ENCODE measurements at regions not wholly inside any gene's neighbourhood (a gene's known extent, or its start where the extent isn't known, plus 50 kb on each side); places are given as distances from the start of the nearest gene placed in this dataset.

DNA sequence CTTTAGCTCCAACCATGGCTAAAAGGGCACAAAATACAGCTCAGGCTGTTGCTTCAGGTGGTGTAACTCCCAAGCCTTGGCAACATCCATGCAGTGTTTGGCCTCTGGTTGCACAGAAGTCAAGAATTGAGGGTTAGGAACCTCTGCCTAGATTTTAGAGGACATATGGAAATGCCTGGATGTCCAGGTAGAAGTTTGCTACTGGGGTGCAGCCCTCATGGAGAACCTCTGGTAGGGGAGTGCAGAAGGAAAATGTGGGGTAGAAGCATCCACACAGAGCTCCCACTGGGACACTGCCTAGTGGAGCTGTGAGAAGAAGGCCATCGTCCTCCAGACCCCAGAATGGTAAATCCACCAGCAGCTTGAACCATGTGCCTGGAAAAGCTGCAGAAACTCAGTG is 1453.8 kb upstream of the EYS start:
- Histone ChIP-seq H2AFZ (ENCODE audit: low read length) (no peak overlapping the region), H4K91ac (ENCODE audit: low read depth, low read length, poor library complexity) (no peak overlapping the region), H3K9ac (ENCODE audit: low read depth, low read length, poor library complexity) (no peak overlapping the region), H3K9me3 (replicated peaks in 1 of 2; ENCODE audit: control insufficient read depth in 2 of 2, insufficient read depth in 1 of 2, low read depth in 1 of 2, low read length in 2 of 2) (peaks cover 6 to 8% of the 10 kb centered on the region in 2 donors), H2BK12ac (ENCODE audit: low read length) (no peak overlapping the region), H3K4me1 (ENCODE audit: control insufficient read depth in 2 of 2, insufficient read depth in 1 of 2, low read depth in 1 of 2, low read length in 2 of 2) (no peaks in the 10 kb centered on the region), H2BK5ac (ENCODE audit: low read length) (no peak overlapping the region), H3K23ac (ENCODE audit: low read depth, low read length, poor library complexity) (no peak overlapping the region), H3K79me1 (ENCODE audit: low read depth, low read length) (no peaks in the 10 kb centered on the region), H3K4ac (ENCODE audit: low read length) (no peak overlapping the region), H2AK5ac (ENCODE audit: low read depth, low read length) (no peak overlapping the region), H2BK15ac (ENCODE audit: low read length) (no peak overlapping the region), H3K4me2 (ENCODE audit: insufficient read depth, low read length, poor library complexity, severe bottlenecking) (no peak overlapping the region), H2BK120ac (ENCODE audit: low read depth, low read length) (no peak overlapping the region), H3K14ac (ENCODE audit: low read length) (no peak overlapping the region), H4K8ac (ENCODE audit: low read depth, low read length) (no peak overlapping the region), H3K4me3 (ENCODE audit: low read length in 2 of 2) (no peak overlapping the region), H3K36me3 (replicated peaks in 1 of 2; ENCODE audit: control insufficient read depth in 2 of 2, insufficient read depth in 2 of 2, low read length in 2 of 2) (no peaks in the 10 kb centered on the region), H3K27me3 (ENCODE audit: control insufficient read depth in 3 of 3, insufficient read depth in 3 of 3, low read depth in 1 of 3, low read length in 3 of 3) (no peaks in the 10 kb centered on the region), H3K27ac (replicated peaks; ENCODE audit: low read length) (no peak overlapping the region), H3K18ac (ENCODE audit: low read length) (no peak overlapping the region)
- WGBS, 2 donors (ENCODE audit: extremely low coverage in 2 of 2, insufficient read length in 2 of 2, insufficient replicate concordance in 1 of 2), result no CpG with 5 or more reads among the region's 1 CpG
- DNase-seq (ENCODE audit: low spot score), result no peak

DNA sequence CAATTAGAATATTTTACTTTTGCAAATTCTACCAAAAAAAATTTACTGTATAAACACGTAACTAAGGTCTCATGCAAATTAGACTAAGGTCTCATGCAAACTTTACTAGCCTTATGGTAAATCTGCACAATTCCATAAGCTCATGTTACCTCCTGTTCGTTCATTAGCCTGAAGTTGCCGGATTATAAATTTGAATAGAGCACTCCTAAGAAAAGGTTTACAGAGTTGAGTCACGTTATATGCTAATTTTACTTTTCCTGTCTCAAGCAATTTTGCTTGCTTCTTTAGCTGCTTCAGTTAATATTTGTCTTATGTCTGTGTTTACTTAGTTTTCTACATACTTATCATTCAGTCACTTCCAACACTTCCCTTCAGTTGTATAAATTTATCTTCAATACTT is 1434.0 kb upstream of the EYS start:
- Histone ChIP-seq H3K9ac (ENCODE audit: low read depth, low read length, poor library complexity) (no peak overlapping the region), H2BK120ac (ENCODE audit: low read depth, low read length) (no peak overlapping the region), H3K14ac (ENCODE audit: low read length) (no peak overlapping the region), H2AFZ (ENCODE audit: low read length) (no peak overlapping the region), H2BK15ac (ENCODE audit: low read length) (no peak overlapping the region), H3K27me3 (ENCODE audit: control insufficient read depth in 3 of 3, insufficient read depth in 3 of 3, low read depth in 1 of 3, low read length in 3 of 3) (no peaks in the 10 kb centered on the region), H2BK12ac (ENCODE audit: low read length) (no peak overlapping the region), H2BK5ac (ENCODE audit: low read length) (no peak overlapping the region), H2AK5ac (ENCODE audit: low read depth, low read length) (no peak overlapping the region), H3K27ac (replicated peaks; ENCODE audit: low read length) (no peak overlapping the region), H3K36me3 (replicated peaks in 1 of 2; ENCODE audit: control insufficient read depth in 2 of 2, insufficient read depth in 2 of 2, low read length in 2 of 2) (no peaks in the 10 kb centered on the region), H3K4me1 (ENCODE audit: control insufficient read depth in 2 of 2, insufficient read depth in 1 of 2, low read depth in 1 of 2, low read length in 2 of 2) (no peaks in the 10 kb centered on the region), H3K79me1 (ENCODE audit: low read depth, low read length) (no peaks in the 10 kb centered on the region), H3K4ac (ENCODE audit: low read length) (no peak overlapping the region), H3K18ac (ENCODE audit: low read length) (no peak overlapping the region), H4K91ac (ENCODE audit: low read depth, low read length, poor library complexity) (no peak overlapping the region), H3K23ac (ENCODE audit: low read depth, low read length, poor library complexity) (no peak overlapping the region), H4K8ac (ENCODE audit: low read depth, low read length) (no peak overlapping the region), H3K9me3 (replicated peaks in 1 of 2; ENCODE audit: control insufficient read depth in 2 of 2, insufficient read depth in 1 of 2, low read depth in 1 of 2, low read length in 2 of 2) (no peaks in the 10 kb centered on the region), H3K4me2 (ENCODE audit: insufficient read depth, low read length, poor library complexity, severe bottlenecking) (no peak overlapping the region), H3K4me3 (ENCODE audit: low read length in 2 of 2) (no peak overlapping the region)
- DNase-seq (ENCODE audit: low spot score), result no peak
- no CpG with 5 or more reads among the region's 4 CpGs for WGBS, 2 donors (ENCODE audit: extremely low coverage in 2 of 2, insufficient read length in 2 of 2, insufficient replicate concordance in 1 of 2)

DNA sequence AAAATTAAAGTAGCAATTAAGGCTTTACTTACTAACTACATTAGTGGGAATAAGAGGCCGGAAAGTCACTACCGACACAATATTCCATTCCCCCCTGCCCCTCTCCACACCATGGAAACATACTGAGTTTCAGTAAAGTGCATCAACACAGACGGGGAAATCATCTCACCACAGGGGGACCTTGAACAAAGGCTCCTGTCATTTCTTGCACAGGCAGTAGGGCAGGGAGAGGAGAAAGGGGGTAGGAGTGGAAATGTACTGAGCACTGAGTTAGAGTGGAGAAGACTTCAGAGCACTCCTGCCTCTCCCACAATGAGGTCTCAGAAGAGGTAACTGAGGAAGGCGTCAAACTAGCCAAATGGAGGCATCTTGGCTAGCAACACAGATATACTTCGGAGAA is 1426.9 kb upstream of the EYS start:
- no peak overlapping the region for H3K27ac ChIP-seq (replicated peaks; ENCODE audit: low read length)
- no peak for DNase-seq (ENCODE audit: low spot score)
- H4K91ac ChIP-seq (ENCODE audit: low read depth, low read length, poor library complexity), result no peak overlapping the region
- no peaks in the 10 kb centered on the region for H3K9me3 ChIP-seq (replicated peaks in 1 of 2; ENCODE audit: control insufficient read depth in 2 of 2, insufficient read depth in 1 of 2, low read depth in 1 of 2, low read length in 2 of 2)
- H3K9ac ChIP-seq (ENCODE audit: low read depth, low read length, poor library complexity), result no peak overlapping the region
- H2AFZ ChIP-seq (ENCODE audit: low read length), result peak overlapping the region; percentile 64
- no peak overlapping the region for H2BK12ac ChIP-seq (ENCODE audit: low read length)
- no peaks in the 10 kb centered on the region for H3K36me3 ChIP-seq (replicated peaks in 1 of 2; ENCODE audit: control insufficient read depth in 2 of 2, insufficient read depth in 2 of 2, low read length in 2 of 2)
- H2BK5ac ChIP-seq (ENCODE audit: low read length), result no peak overlapping the region
- H3K14ac ChIP-seq (ENCODE audit: low read length), result no peak overlapping the region
- no peak overlapping the region for H3K4me3 ChIP-seq (ENCODE audit: low read length in 2 of 2)
- H3K4me1 ChIP-seq (ENCODE audit: control insufficient read depth in 2 of 2, insufficient read depth in 1 of 2, low read depth in 1 of 2, low read length in 2 of 2), result peaks cover 1 to 4% of the 10 kb centered on the region in 2 donors
- H2BK15ac ChIP-seq (ENCODE audit: low read length), result no peak overlapping the region
- H3K4ac ChIP-seq (ENCODE audit: low read length), result no peak overlapping the region
- no peaks in the 10 kb centered on the region for H3K79me1 ChIP-seq (ENCODE audit: low read depth, low read length)
- H3K18ac ChIP-seq (ENCODE audit: low read length), result no peak overlapping the region
- no peak overlapping the region for H2AK5ac ChIP-seq (ENCODE audit: low read depth, low read length)
- no peak overlapping the region for H3K23ac ChIP-seq (ENCODE audit: low read depth, low read length, poor library complexity)
- no peak overlapping the region for H4K8ac ChIP-seq (ENCODE audit: low read depth, low read length)
- no peak overlapping the region for H2BK120ac ChIP-seq (ENCODE audit: low read depth, low read length)
- no peak overlapping the region for H3K4me2 ChIP-seq (ENCODE audit: insufficient read depth, low read length, poor library complexity, severe bottlenecking)
- WGBS, 2 donors (ENCODE audit: extremely low coverage in 2 of 2, insufficient read length in 2 of 2, insufficient replicate concordance in 1 of 2), result no CpG with 5 or more reads among the region's 5 CpGs
- no peaks in the 10 kb centered on the region for H3K27me3 ChIP-seq (ENCODE audit: control insufficient read depth in 3 of 3, insufficient read depth in 3 of 3, low read depth in 1 of 3, low read length in 3 of 3)

DNA sequence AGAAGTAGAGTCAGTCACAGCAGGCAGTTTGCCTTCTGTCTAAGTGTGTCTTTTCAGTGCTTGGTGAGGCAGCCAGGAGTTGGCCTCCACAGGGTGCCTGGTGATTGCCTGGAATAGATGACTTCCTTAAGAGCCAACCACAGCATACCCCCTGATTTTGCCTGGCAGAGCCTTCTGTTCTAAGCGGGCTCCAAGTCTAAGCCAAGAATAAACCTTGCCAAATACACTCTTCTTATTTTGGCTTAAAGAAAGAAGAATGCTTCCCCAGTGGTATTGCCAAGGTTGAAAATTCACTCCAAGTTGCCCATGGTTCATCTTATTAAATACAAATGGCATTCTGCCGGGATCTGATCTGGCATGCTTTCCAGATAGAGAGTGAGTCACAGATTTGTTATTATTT is 1424.8 kb upstream of the EYS start:
- Histone ChIP-seq H3K18ac (ENCODE audit: low read length) (no peak overlapping the region), H3K4ac (ENCODE audit: low read length) (no peak overlapping the region), H3K9ac (ENCODE audit: low read depth, low read length, poor library complexity) (no peak overlapping the region), H3K79me1 (ENCODE audit: low read depth, low read length) (no peaks in the 10 kb centered on the region), H4K8ac (ENCODE audit: low read depth, low read length) (no peak overlapping the region), H4K91ac (ENCODE audit: low read depth, low read length, poor library complexity) (no peak overlapping the region), H3K27me3 (ENCODE audit: control insufficient read depth in 3 of 3, insufficient read depth in 3 of 3, low read depth in 1 of 3, low read length in 3 of 3) (no peaks in the 10 kb centered on the region), H2BK5ac (ENCODE audit: low read length) (no peak overlapping the region), H2BK120ac (ENCODE audit: low read depth, low read length) (no peak overlapping the region), H3K4me3 (ENCODE audit: low read length in 2 of 2) (no peak overlapping the region), H2AK5ac (ENCODE audit: low read depth, low read length) (no peak overlapping the region), H2AFZ (ENCODE audit: low read length) (no peak overlapping the region), H3K23ac (ENCODE audit: low read depth, low read length, poor library complexity) (no peak overlapping the region), H2BK12ac (ENCODE audit: low read length) (no peak overlapping the region), H3K9me3 (replicated peaks in 1 of 2; ENCODE audit: control insufficient read depth in 2 of 2, insufficient read depth in 1 of 2, low read depth in 1 of 2, low read length in 2 of 2) (no peaks in the 10 kb centered on the region), H3K36me3 (replicated peaks in 1 of 2; ENCODE audit: control insufficient read depth in 2 of 2, insufficient read depth in 2 of 2, low read length in 2 of 2) (no peaks in the 10 kb centered on the region), H3K14ac (ENCODE audit: low read length) (no peak overlapping the region), H3K27ac (replicated peaks; ENCODE audit: low read length) (no peak overlapping the region), H2BK15ac (ENCODE audit: low read length) (no peak overlapping the region), H3K4me1 (ENCODE audit: control insufficient read depth in 2 of 2, insufficient read depth in 1 of 2, low read depth in 1 of 2, low read length in 2 of 2) (peaks cover 1 to 4% of the 10 kb centered on the region in 2 donors), H3K4me2 (ENCODE audit: insufficient read depth, low read length, poor library complexity, severe bottlenecking) (no peak overlapping the region)
- no peak for DNase-seq (ENCODE audit: low spot score)
- WGBS, 2 donors (ENCODE audit: extremely low coverage in 2 of 2, insufficient read length in 2 of 2, insufficient replicate concordance in 1 of 2), result no CpG with 5 or more reads among the region's 2 CpGs

All from neuronal stem cell (in vitro differentiated cells).